A549 (cell line): ENCODE measurements at regions not wholly inside any gene's neighbourhood (a gene's known extent, or its start where the extent isn't known, plus 50 kb on each side); places are given as distances from the start of the nearest gene placed in this dataset.

ENCODE experiments used
- ATAC-seq, 2 experiments: fragments of 200-7000 bp in 1 of 2; fragments of >200 bp in 1 of 2; cut with Nextera tagmentation in 1 of 2; cut with Tn5 transposase in 1 of 2; 3 replicates each; pipeline versions ENCODE4 v1.8.0 to v1.9.1; 2018 to 2020; ENCODE audit warnings: mild to moderate bottlenecking in 1 of 2, moderate library complexity in 1 of 2
- CTCF ChIA-PET: fragments of 300-600 bp; sonication (Branson Sonifier 250); formaldehyde crosslinking; extraction: SDS; loops from one replicate; lab custom pipeline; 2021; ENCODE audit warnings: antibody characterized with exemption, inconsistent platforms; lab: Yijun Ruan, JAX
- POLR2A ChIA-PET: fragments of 350-600 bp; formaldehyde crosslinking; extraction: SDS; loops from one replicate; lab custom pipeline; 2021; ENCODE audit warnings: antibody characterized with exemption, inconsistent platforms; lab: Yijun Ruan, JAX
- DNase-seq, 2 experiments: peaks; one replicate each; pipeline versions ENCODE4 v3.0.0 to v3.0.0-alpha.2; 2011 to 2016; ENCODE audit warnings: low read depth in 1 of 2, low spot score in 1 of 2
- FAIRE-seq: peaks from 2 replicates; lab custom pipeline; 2011; peaks lifted over from hg19 to GRCh38; lab: Jason Lieb, UNC
- H3K27ac ChIP-seq, 2 experiments: fragments of >200 bp; sonication (Bioruptor Twin); formaldehyde crosslinking; 3 replicates each; pipeline ENCODE4 v1.5.1; 2016 to 2017
- H3K4me1 ChIP-seq: fragments of >200 bp; sonication (Bioruptor Twin); formaldehyde crosslinking; 3 replicates; pipeline ENCODE4 v1.6.1; 2016
- H3K4me2 ChIP-seq: fragments of >200 bp; sonication (Bioruptor Twin); formaldehyde crosslinking; 3 replicates; pipeline ENCODE4 v1.6.1; 2016
- H3K4me3 ChIP-seq: fragments of >200 bp; sonication (Bioruptor Twin); formaldehyde crosslinking; 3 replicates; pipeline ENCODE4 v1.5.1; 2016
- H3K9me3 ChIP-seq: fragments of >200 bp; sonication (Bioruptor Twin); formaldehyde crosslinking; 3 replicates; pipeline ENCODE4 v1.6.1; 2016
- ATOH8 ChIP-seq: fragments of 250-450 bp; sonication (Bioruptor Pico); IDR thresholded peaks from 2 replicates; pipeline ENCODE4 v1.5.0; 2020; ENCODE audit warnings: low read depth, mild to moderate bottlenecking, moderate library complexity
- BCL3 ChIP-seq: fragments of >200 bp; sonication (Bioruptor Twin); formaldehyde crosslinking; IDR thresholded peaks from 3 replicates; pipeline ENCODE4 v1.6.1; 2016
- BHLHE40 ChIP-seq: IDR thresholded peaks from 2 replicates; pipeline ENCODE4 v1.6.1; 2012; ENCODE audit warnings: low read depth, low read length, inconsistent platforms
- CBX8 ChIP-seq: fragments of 200-600 bp; sonication (generic); IDR thresholded peaks from 2 replicates; pipeline ENCODE4 v1.6.1; 2016
- CEBPB ChIP-seq, 2 experiments: fragments of >200 bp in 1 of 2; sonication (Bioruptor Twin) in 1 of 2; formaldehyde crosslinking in 1 of 2; IDR thresholded peaks; 2 replicates each; pipeline ENCODE4 v1.6.1; 2012 to 2016
- EHF ChIP-seq: fragments of 250-450 bp; sonication (Bioruptor Pico); IDR thresholded peaks from 2 replicates; pipeline ENCODE4 v1.5.0; 2020; ENCODE audit warnings: mild to moderate bottlenecking
- ELK1 ChIP-seq: fragments of 150-350 bp; IDR thresholded peaks from 2 replicates; pipeline ENCODE4 v1.6.1; 2014; ENCODE audit warnings: low read depth, mild to moderate bottlenecking, low read length
- EP300 ChIP-seq, 2 experiments: fragments of >200 bp; sonication (Bioruptor Twin); formaldehyde crosslinking; IDR thresholded peaks; 2 replicates in 1 of 2; 3 replicates in 1 of 2; pipeline ENCODE4 v1.6.1; 2016 to 2017
- FOSB ChIP-seq: fragments of 250-450 bp; sonication (Bioruptor Pico); IDR thresholded peaks from 2 replicates; pipeline ENCODE4 v1.5.0; 2020; ENCODE audit warnings: mild to moderate bottlenecking, moderate library complexity
- GATA3 ChIP-seq: IDR thresholded peaks from 2 replicates; pipeline ENCODE4 v1.6.1; 2012; ENCODE audit warnings: borderline replicate concordance
- HDAC2 ChIP-seq: fragments of 200-600 bp; sonication (generic); IDR thresholded peaks from 2 replicates; pipeline ENCODE4 v1.6.1; 2016
- HES2 ChIP-seq: fragments of >200 bp; sonication (Bioruptor Twin); formaldehyde crosslinking; IDR thresholded peaks from 2 replicates; pipeline ENCODE4 v1.6.1; 2016
- HEYL ChIP-seq: fragments of 250-450 bp; sonication (Bioruptor Pico); IDR thresholded peaks from 2 replicates; pipeline ENCODE4 v1.8.0; 2021; ENCODE audit warnings: mild to moderate bottlenecking, moderate library complexity
- HOXA7 ChIP-seq: fragments of 250-450 bp; sonication (Bioruptor Pico); IDR thresholded peaks from 2 replicates; pipeline ENCODE4 v1.5.0; 2020; ENCODE audit warnings: mild to moderate bottlenecking, moderate library complexity
- JUNB ChIP-seq: fragments of >200 bp; sonication (Bioruptor Twin); formaldehyde crosslinking; IDR thresholded peaks from 2 replicates; pipeline ENCODE4 v1.6.1; 2016
- MAFK ChIP-seq: fragments of 450-650 bp; IDR thresholded peaks from 2 replicates; pipeline ENCODE4 v1.6.1; 2014; ENCODE audit not compliant: partially characterized antibody
- NFE2L2 ChIP-seq: fragments of 150-350 bp; conservative IDR thresholded peaks from 2 replicates; pipeline ENCODE4 v1.6.1; 2014; ENCODE audit warnings: low read length
- POLR2A ChIP-seq: IDR thresholded peaks from 2 replicates; pipeline ENCODE4 v1.6.1; 2012; ENCODE audit warnings: mild to moderate bottlenecking, low read length
- POLR2AphosphoS2 ChIP-seq: conservative IDR thresholded peaks from 2 replicates; pipeline ENCODE4 v1.6.1; 2012; ENCODE audit warnings: low read length, improper control_type of control experiment, inconsistent platforms
- RCOR1 ChIP-seq: fragments of 150-350 bp; IDR thresholded peaks from 2 replicates; pipeline ENCODE4 v1.6.1; 2014; ENCODE audit warnings: antibody characterized with exemption, low read length, low read depth
- RFX5 ChIP-seq: fragments of 450-650 bp; IDR thresholded peaks from 2 replicates; pipeline ENCODE4 v1.7.1; 2014; ENCODE audit warnings: antibody characterized with exemption, mild to moderate bottlenecking, moderate library complexity
- RNF2 ChIP-seq: fragments of 200-600 bp; sonication (generic); IDR thresholded peaks from 2 replicates; pipeline ENCODE4 v1.6.1; 2016; ENCODE audit warnings: low read depth, mild to moderate bottlenecking, antibody characterized with exemption, moderate library complexity, borderline replicate concordance
- TFCP2L1 ChIP-seq: fragments of 250-450 bp; sonication (Bioruptor Pico); IDR thresholded peaks from 2 replicates; pipeline ENCODE4 v1.5.0; 2021; ENCODE audit warnings: mild to moderate bottlenecking
- USF2 ChIP-seq: fragments of 450-650 bp; IDR thresholded peaks from 2 replicates; pipeline ENCODE4 v1.6.1; 2014; ENCODE audit warnings: antibody characterized with exemption
- ZC3H11A ChIP-seq: fragments of 450-650 bp; IDR thresholded peaks from 2 replicates; pipeline ENCODE4 v1.6.1; 2014; ENCODE audit warnings: antibody characterized with exemption, mild to moderate bottlenecking
- ZFP36 ChIP-seq: fragments of 450-650 bp; IDR thresholded peaks from 2 replicates; pipeline ENCODE4 v1.6.1; 2014; ENCODE audit warnings: borderline replicate concordance; ENCODE audit not compliant: partially characterized antibody
- ZNF302 ChIP-seq: fragments of 250-450 bp; sonication (Bioruptor Pico); IDR thresholded peaks from 2 replicates; pipeline ENCODE4 v1.9.0; 2021; ENCODE audit warnings: inconsistent platforms, mild to moderate bottlenecking, moderate library complexity
- ZSCAN20 ChIP-seq: fragments of 250-450 bp; sonication (Bioruptor Pico); IDR thresholded peaks from 2 replicates; pipeline ENCODE4 v1.8.0; 2022; ENCODE audit warnings: mild to moderate bottlenecking, moderate library complexity
- WGBS: methylation state at CpG from one replicate; pipeline ENCODE4 v1.1.6; 2017; ENCODE audit errors: missing lambda C conversion rate; 5-methylcytosine and 5-hydroxymethylcytosine counted together

GRCh38 chr7:9680713-9681112 lies 1247.3 kb downstream of the NXPH1 start:
- ATAC-seq = no peak
- FAIRE-seq = no peak
- Histone ChIP-seq H3K27ac (no peak overlapping the region), H3K4me3 (no peak overlapping the region), H3K9me3 (peaks cover 4% of the 10 kb centered on the region; the same call in 1 of the 3 replicates), H3K4me1 (no peaks in the 10 kb centered on the region), H3K4me2 (no peak overlapping the region)
- DNase-seq = no peak
- TF ChIP-seq RCOR1 (no peak), GATA3 (no peak), EHF (CRISPR knock-in tag) (no peak), HOXA7 (CRISPR knock-in tag) (no peak), HEYL (CRISPR knock-in tag) (no peak), ZC3H11A (no peak), USF2 (no peak), ELK1 (no peak), BCL3 (no peak), RNF2 (no peak), RFX5 (no peak), HES2 (no peak), CEBPB (IDR thresholded peaks at IDR 0.05) (no peak)
- CTCF ChIA-PET = no interaction called here
- WGBS = 27% methylated on average over 2 of the region's 2 CpGs
- POLR2A ChIA-PET = no interaction called here

- ChIA-PET CTCF (no interaction called here), POLR2A (no interaction called here)
- TF ChIP-seq ATOH8 (CRISPR knock-in tag) (no peak), BHLHE40 (no peak), JUNB (no peak), MAFK (peak; percentile 67)
- Histone ChIP-seq H3K4me3 (no peak overlapping the region), H3K27ac (no peak overlapping the region), H3K4me1 (no peaks in the 10 kb centered on the region), H3K9me3 (peaks cover 4% of the 10 kb centered on the region; the same call in 1 of the 3 replicates), H3K4me2 (no peak overlapping the region)
- WGBS = 26% methylated on average over 4 of the region's 4 CpGs
- no peak for FAIRE-seq
- no peak for DNase-seq
- no peak for ATAC-seq
Measured at GRCh38 chr7:9681284-9681683, 1247.9 kb downstream of the NXPH1 start.

- POLR2A ChIA-PET = no interaction called here
- 0 out of 3 replicates have a peak, but pooled peaks cover 2% of the 10 kb centered on the region for H3K9me3 ChIP-seq
- ATAC-seq = no peak
- no peak for TF ChIP-seq EP300 (IDR thresholded peaks at IDR 0.05)
- TF ChIP-seq, all 56 proteins: peak for 0
- no peak overlapping the region for H3K4me3 ChIP-seq
- no peak overlapping the region for H3K4me2 ChIP-seq
- H3K4me1 ChIP-seq = no peaks in the 10 kb centered on the region
- FAIRE-seq (no peak), DNase-seq (no peak)
- H3K27ac ChIP-seq = no peak overlapping the region
- WGBS = 33% methylated on average over 2 of the region's 2 CpGs
- CTCF ChIA-PET = no interaction called here
Measured at GRCh38 chr7:9691286-9691685, 1257.9 kb downstream of the NXPH1 start.

- ChIA-PET CTCF (no interaction called here), POLR2A (no interaction called here)
- Histone ChIP-seq H3K9me3 (no peaks in the 10 kb centered on the region), H3K4me1 (no peaks in the 10 kb centered on the region), H3K4me3 (no peak overlapping the region)
- DNase-seq (no peak), ATAC-seq (no peak), FAIRE-seq (no peak)
- TF ChIP-seq CEBPB (IDR thresholded peaks at IDR 0.05) (no peak), FOSB (CRISPR knock-in tag) (no peak), ZNF302 (CRISPR knock-in tag) (no peak), TFCP2L1 (no peak), HEYL (CRISPR knock-in tag) (no peak), CBX8 (no peak), HDAC2 (no peak), USF2 (no peak), ZFP36 (no peak), POLR2A (no peak), NFE2L2 (no peak), ZSCAN20 (no peak), POLR2AphosphoS2 (no peak)
- TF ChIP-seq, all 56 proteins: peak for 0
- Histone ChIP-seq H3K4me2 (no peak overlapping the region), H3K27ac (no peak overlapping the region)
Measured at GRCh38 chr7:9698375-9698774, 1265.0 kb downstream of the NXPH1 start.
